22Rv1 (cell line): ENCODE measurements at regions not wholly inside any gene's neighbourhood (a gene's known extent, or its start where the extent isn't known, plus 50 kb on each side); places are given as distances from the start of the nearest gene placed in this dataset.
A peak's percentile ranks its signal among the peaks of the same experiment; 100 is the strongest.

ENCODE experiments used
- H3K27ac ChIP-seq: fragments of 450-650 bp; 2 replicates; pipeline ENCODE4 v1.5.1; 2017
- ZFX ChIP-seq: fragments of 450-650 bp; IDR thresholded peaks from 2 replicates; pipeline ENCODE4 v1.6.1; 2017; ENCODE audit warnings: antibody characterized with exemption, borderline replicate concordance
- TF ChIP-seq, protein P1 (sequence below): fragments of 450-650 bp; IDR thresholded peaks from 2 replicates; pipeline ENCODE4 v1.5.1; 2017; ENCODE audit warnings: mild to moderate bottlenecking

DNA sequence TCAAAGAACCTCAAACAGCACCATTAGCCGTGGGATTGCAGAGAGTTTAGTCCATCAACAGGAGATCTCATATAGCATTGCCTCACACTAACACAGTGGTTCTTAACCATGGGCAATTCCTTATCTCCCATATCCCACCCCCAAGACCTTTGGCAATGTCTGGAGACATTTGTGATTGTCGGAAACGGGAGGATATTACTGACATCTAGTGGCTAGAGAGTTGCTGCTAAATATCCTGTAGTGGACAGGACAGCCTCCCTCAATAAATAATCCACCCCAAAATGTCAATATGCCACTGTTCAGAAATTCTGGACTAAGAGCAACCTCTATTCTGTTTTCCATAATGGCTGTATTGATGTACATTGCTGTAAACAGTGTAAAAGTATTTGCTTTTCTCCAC lies 210.1 kb upstream of the CCN2 start:
- TF ChIP-seq ZFX: no peak
- TF ChIP-seq, protein P1, sequence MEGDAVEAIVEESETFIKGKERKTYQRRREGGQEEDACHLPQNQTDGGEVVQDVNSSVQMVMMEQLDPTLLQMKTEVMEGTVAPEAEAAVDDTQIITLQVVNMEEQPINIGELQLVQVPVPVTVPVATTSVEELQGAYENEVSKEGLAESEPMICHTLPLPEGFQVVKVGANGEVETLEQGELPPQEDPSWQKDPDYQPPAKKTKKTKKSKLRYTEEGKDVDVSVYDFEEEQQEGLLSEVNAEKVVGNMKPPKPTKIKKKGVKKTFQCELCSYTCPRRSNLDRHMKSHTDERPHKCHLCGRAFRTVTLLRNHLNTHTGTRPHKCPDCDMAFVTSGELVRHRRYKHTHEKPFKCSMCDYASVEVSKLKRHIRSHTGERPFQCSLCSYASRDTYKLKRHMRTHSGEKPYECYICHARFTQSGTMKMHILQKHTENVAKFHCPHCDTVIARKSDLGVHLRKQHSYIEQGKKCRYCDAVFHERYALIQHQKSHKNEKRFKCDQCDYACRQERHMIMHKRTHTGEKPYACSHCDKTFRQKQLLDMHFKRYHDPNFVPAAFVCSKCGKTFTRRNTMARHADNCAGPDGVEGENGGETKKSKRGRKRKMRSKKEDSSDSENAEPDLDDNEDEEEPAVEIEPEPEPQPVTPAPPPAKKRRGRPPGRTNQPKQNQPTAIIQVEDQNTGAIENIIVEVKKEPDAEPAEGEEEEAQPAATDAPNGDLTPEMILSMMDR: peak; percentile 57
- no peak overlapping the region for H3K27ac ChIP-seq

DNA sequence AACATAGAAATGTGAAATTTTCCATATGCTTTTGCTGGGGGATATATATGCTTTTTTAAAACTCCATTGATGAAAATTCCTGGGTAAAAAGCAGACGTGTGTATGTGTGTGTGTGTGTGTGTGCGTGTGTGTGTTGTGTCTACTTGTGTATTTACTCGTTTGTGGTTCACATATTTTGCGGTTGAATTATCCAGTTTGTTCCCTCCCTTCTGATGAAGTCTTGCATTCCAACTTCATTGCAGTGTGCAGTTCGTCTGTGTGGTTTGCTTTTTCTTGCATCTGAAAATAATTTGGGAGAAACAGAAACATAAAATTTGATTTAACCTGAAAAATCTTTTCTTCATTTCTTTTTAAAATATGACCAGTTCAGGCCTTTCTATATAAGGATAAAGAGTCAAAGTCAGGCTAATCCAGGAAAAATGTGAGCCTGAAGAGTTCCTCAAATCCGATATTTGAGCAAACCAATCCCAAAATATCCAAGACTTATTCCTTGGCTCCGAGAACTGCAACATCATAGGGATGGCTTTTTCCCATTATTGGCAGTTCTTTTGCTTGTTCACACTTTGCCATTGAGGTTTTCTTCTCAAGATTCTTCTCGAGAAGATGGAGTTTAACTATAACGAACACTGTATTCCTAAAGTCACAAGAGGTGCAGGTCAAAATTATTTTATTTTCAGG lies 202.2 kb upstream of the CCN2 start:
- no peak for TF ChIP-seq ZFX
- TF ChIP-seq, protein P1: no peak

DNA sequence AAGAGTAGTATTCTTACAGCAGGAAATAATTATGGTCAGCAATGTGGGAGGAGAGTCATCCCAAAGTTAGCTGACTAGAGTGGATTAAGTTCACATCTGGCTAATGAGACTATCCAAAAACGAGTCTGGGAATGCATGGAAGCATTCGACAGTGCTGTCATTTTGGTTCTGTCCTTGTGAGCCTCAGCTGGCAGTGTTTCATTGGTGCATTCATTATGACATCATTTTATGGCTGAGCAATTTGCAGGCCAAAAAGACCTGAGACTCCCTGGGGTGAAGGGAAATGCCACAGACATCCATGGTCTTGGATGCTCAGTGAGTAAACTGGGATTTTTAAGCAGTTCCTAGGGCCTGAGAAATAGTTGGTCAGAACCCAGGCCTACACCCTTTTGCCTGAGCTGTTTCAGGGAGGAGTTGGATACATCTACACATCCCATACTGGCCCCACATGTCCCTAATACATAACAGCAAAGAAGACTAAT lies 196.4 kb upstream of the CCN2 start:
- TF ChIP-seq ZFX: no peak
- H3K27ac ChIP-seq: no peak overlapping the region

More for the DNA sequence above, 202.2 kb upstream of the CCN2 start:
- no peak overlapping the region for H3K27ac ChIP-seq

DNA sequence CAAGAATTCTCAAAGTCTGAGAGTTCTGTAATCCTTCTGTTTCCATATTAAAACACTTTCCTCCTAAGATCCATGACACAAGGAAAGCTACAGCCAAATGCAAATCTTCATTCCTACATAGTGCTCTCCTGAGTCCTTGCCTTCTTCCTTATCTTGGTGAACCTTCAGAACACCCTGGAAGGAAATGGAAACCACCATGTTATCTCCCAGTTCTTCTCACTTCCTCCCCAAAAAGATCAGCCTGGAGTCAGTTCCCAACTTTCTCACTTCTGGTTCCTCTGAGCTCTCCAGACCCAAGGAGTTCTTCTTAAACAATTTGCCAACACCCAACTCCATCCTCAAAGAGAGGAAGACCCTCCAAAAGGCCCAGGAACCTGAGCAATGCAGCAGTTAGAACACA lies 193.3 kb upstream of the CCN2 start:
- TF ChIP-seq, protein P1: no peak
- TF ChIP-seq ZFX: no peak
- no peak overlapping the region for H3K27ac ChIP-seq

DNA sequence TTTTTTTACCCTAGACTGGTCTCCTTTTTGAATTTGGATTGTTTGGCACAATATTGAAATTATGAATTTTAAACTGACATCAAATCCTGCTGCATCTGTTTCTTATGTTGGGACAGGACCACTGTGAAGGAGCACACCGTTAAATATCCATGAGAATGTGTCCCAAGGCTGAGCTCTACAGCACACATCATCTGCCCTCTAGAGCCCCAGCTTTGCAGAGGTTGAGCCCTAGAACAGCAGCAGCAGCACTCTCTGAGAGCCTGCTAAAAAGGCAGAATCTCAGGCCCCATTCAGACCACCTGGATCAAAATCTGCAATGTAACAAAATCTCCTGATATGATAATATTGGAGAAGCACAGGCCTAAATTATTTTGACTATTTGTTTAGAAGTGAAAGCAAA lies 192.1 kb upstream of the CCN2 start:
- no peak overlapping the region for H3K27ac ChIP-seq
- TF ChIP-seq, protein P1: no peak
- TF ChIP-seq ZFX: no peak

DNA sequence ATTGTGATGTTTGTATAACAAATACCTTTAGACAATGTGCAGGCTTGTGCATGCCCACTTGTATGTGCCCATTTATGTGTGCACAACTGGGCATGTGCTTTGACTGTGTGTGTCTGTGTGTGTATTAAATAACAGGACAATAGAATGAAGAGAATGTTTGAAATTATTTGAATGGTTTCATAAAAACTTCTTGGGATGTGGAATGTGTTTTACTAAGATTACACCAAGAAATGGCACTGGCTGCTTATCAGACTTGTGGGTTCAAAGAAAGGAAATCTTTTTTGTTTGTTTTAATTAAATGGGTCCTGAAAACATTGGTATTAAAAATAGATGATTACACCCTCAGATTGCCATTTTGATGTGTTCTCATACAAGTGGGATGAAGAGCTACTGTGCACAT lies 191.6 kb upstream of the CCN2 start:
- TF ChIP-seq, protein P1: no peak
- TF ChIP-seq ZFX: no peak
- no peak overlapping the region for H3K27ac ChIP-seq

DNA sequence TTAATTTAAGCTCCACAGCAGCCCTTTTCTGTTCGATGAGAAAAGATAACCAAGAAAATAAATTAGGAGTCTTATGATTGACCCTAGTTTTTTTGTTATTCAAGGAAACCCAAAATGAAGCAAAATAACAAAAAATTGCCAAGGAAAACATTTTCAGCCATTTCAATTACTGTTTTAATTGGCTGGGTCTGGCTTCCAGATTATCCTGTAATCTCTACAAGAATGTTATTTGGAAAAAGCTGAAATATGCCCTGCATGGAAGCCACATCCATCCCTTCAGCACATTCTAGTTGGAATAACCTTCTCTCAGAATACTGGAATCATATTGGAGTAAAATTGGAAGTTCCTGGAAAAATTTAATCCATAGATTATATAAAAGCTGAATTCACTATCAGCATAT lies 191.1 kb upstream of the CCN2 start:
- TF ChIP-seq, protein P1: no peak
- no peak for TF ChIP-seq ZFX
- no peak overlapping the region for H3K27ac ChIP-seq

DNA sequence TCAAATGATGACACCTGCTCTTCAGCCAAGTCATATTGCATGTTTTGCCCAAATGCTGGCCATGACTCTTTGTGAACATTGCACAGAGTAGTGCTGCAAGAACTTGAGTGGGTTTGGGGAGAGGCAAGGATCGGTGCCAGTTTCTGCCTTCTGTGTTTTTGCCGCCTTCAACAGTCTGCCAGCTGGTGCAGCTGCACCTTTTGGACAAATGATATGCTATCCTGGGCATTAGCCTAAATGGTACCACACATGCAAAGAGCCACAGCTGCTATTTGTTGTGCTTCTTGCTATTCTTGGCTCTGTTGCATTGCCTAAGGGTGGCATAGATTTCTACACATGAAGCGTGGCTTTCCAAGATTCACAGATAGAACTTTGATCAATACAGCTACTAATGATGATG lies 189.0 kb upstream of the CCN2 start:
- TF ChIP-seq ZFX: no peak
- TF ChIP-seq, protein P1: no peak
- H3K27ac ChIP-seq: no peak overlapping the region
